GM23338 (cell line): ENCODE measurements at regions not wholly inside any gene's neighbourhood (a gene's known extent, or its start where the extent isn't known, plus 50 kb on each side); places are given as distances from the start of the nearest gene placed in this dataset.

Experiments used
- ATAC-seq: fragments of 200-7000 bp; cut with Tn5 transposase; 3 replicates; pipeline ENCODE4 v1.9.1; 2020
- DNase-seq: peaks from one replicate; pipeline ENCODE4 v3.0.0-alpha.2; 2015; ENCODE audit warnings: low spot score
- H2AFZ ChIP-seq: fragments of 200-600 bp; sonication (generic); 2 replicates; pipeline ENCODE4 v1.8.0; 2016; ENCODE audit warnings: antibody characterized with exemption, mild to moderate bottlenecking, moderate library complexity
- H3F3A ChIP-seq: fragments of 200-600 bp; sonication (generic); replicated peaks from 2 replicates; pipeline ENCODE4 v1.8.0; 2017; ENCODE audit warnings: antibody characterized with exemption, mixed run types, low read depth
- H3K27ac ChIP-seq: fragments of 200-600 bp; sonication (generic); 2 replicates; pipeline ENCODE4 v1.6.1; 2016; ENCODE audit warnings: low read depth
- H3K27me3 ChIP-seq: fragments of 200-600 bp; sonication (generic); 2 replicates; pipeline ENCODE4 v1.8.0; 2016; ENCODE audit warnings: mild to moderate bottlenecking, mixed run types, moderate library complexity; ENCODE audit not compliant: insufficient read depth
- H3K36me3 ChIP-seq: fragments of 200-600 bp; sonication (generic); 2 replicates; pipeline ENCODE4 v1.8.0; 2016; ENCODE audit warnings: mild to moderate bottlenecking; ENCODE audit not compliant: insufficient read depth
- H3K4me1 ChIP-seq: fragments of 200-600 bp; sonication (generic); 2 replicates; pipeline ENCODE4 v1.8.0; 2016; ENCODE audit warnings: mild to moderate bottlenecking, moderate library complexity; ENCODE audit not compliant: insufficient read depth
- H3K4me2 ChIP-seq: fragments of 200-600 bp; sonication (generic); 2 replicates; pipeline ENCODE4 v1.7.1; 2017; ENCODE audit warnings: mixed run types
- H3K4me3 ChIP-seq: fragments of 200-600 bp; sonication (generic); 2 replicates; pipeline ENCODE4 v1.6.1; 2016; ENCODE audit warnings: mixed run types
- H3K79me2 ChIP-seq: fragments of 200-600 bp; sonication (generic); replicated peaks from 2 replicates; pipeline ENCODE4 v1.8.0; 2017; ENCODE audit warnings: mild to moderate bottlenecking; ENCODE audit not compliant: insufficient read depth
- H3K9me2 ChIP-seq: fragments of 200-600 bp; sonication (generic); 2 replicates; pipeline ENCODE4 v1.8.0; 2017; ENCODE audit not compliant: insufficient read depth
- H4K20me1 ChIP-seq: fragments of 200-600 bp; sonication (generic); replicated peaks from 2 replicates; pipeline ENCODE4 v1.8.0; 2017; ENCODE audit warnings: mild to moderate bottlenecking; ENCODE audit not compliant: insufficient read depth
- H3K27ac Mint-ChIP-seq: 2 replicates; pipeline ENCODE4 v1.8.0; 2020; ENCODE audit warnings: inconsistent platforms, mild to moderate bottlenecking, moderate library complexity, mixed read lengths
- H3K27me3 Mint-ChIP-seq: 3 replicates; pipeline ENCODE4 v1.8.0; 2022; ENCODE audit warnings: low read depth, mild to moderate bottlenecking, moderate library complexity, mixed read lengths, inconsistent platforms; ENCODE audit not compliant: insufficient read depth, poor library complexity
- H3K36me3 Mint-ChIP-seq: 3 replicates; pipeline ENCODE4 v1.8.0; 2021; ENCODE audit warnings: low read depth, mild to moderate bottlenecking, inconsistent platforms, moderate library complexity, mixed read lengths
- H3K4me1 Mint-ChIP-seq: 3 replicates; pipeline ENCODE4 v1.8.0; 2020; ENCODE audit warnings: mild to moderate bottlenecking, inconsistent platforms, mixed read lengths
- H3K4me3 Mint-ChIP-seq: 3 replicates; pipeline ENCODE4 v1.8.0; 2021; ENCODE audit warnings: moderate library complexity, mild to moderate bottlenecking, inconsistent platforms, mixed read lengths
- H3K9me3 Mint-ChIP-seq: 3 replicates; pipeline ENCODE4 v1.8.0; 2020; ENCODE audit warnings: moderate library complexity, mild to moderate bottlenecking, inconsistent platforms, mixed read lengths
- CREB1 ChIP-seq: fragments of 250-450 bp; sonication (Bioruptor Pico); IDR thresholded peaks from 2 replicates; pipeline ENCODE4 v1.5.0; 2020; ENCODE audit warnings: low read depth, mild to moderate bottlenecking, moderate library complexity
- CTCF ChIP-seq, 2 experiments: fragments of 200-600 bp in 1 of 2; sonication (generic) in 1 of 2; conservative IDR thresholded peaks; 2 replicates each; pipeline versions ENCODE4 v1.5.1 to v1.6.1; 2016 to 2017; ENCODE audit warnings: antibody characterized with exemption in 2 of 2, low read depth in 2 of 2, mild to moderate bottlenecking in 2 of 2, moderate library complexity in 1 of 2
- ETS1 ChIP-seq: IDR thresholded peaks from 2 replicates; pipeline ENCODE4 v1.6.1; 2016; ENCODE audit warnings: antibody characterized with exemption
- EZH2 ChIP-seq: fragments of 200-600 bp; sonication (generic); IDR thresholded peaks from one replicate; pipeline ENCODE4 v1.8.0; 2017; ENCODE audit warnings: antibody characterized with exemption, mild to moderate bottlenecking, low read depth; ENCODE audit not compliant: unreplicated experiment
- EZH2phosphoT487 ChIP-seq: fragments of 200-600 bp; sonication (generic); IDR thresholded peaks from one replicate; pipeline ENCODE4 v1.8.1; 2018; ENCODE audit warnings: antibody characterized with exemption; ENCODE audit not compliant: unreplicated experiment
- JUNB ChIP-seq: IDR thresholded peaks from one replicate; pipeline ENCODE4 v1.6.1; 2016; ENCODE audit warnings: antibody characterized with exemption; ENCODE audit not compliant: unreplicated experiment
- NANOG ChIP-seq: IDR thresholded peaks from 2 replicates; pipeline ENCODE4 v1.6.1; 2016; ENCODE audit warnings: antibody characterized with exemption, borderline replicate concordance
- POLR2AphosphoS5 ChIP-seq: IDR thresholded peaks from 2 replicates; pipeline ENCODE4 v1.6.1; 2016; ENCODE audit warnings: antibody characterized with exemption, low read depth
- STAT1 ChIP-seq: IDR thresholded peaks from one replicate; pipeline ENCODE4 v1.6.1; 2016; ENCODE audit warnings: antibody characterized with exemption; ENCODE audit not compliant: unreplicated experiment
- ZNF114 ChIP-seq: fragments of 250-450 bp; sonication (Bioruptor Pico); IDR thresholded peaks from 2 replicates; pipeline ENCODE4 v1.5.0; 2020; ENCODE audit warnings: mild to moderate bottlenecking, moderate library complexity
- ZNF331 ChIP-seq: fragments of 250-450 bp; sonication (Bioruptor Pico); IDR thresholded peaks from 2 replicates; pipeline ENCODE4 v1.5.0; 2020; ENCODE audit warnings: low read depth, mild to moderate bottlenecking, moderate library complexity
- ZNF462 ChIP-seq: fragments of 250-450 bp; sonication (Bioruptor Pico); IDR thresholded peaks from 2 replicates; pipeline ENCODE4 v1.5.0; 2020; ENCODE audit warnings: mild to moderate bottlenecking, moderate library complexity

- no peak for TF ChIP-seq CTCF (conservative IDR thresholded peaks at IDR 0.05; ENCODE audit: low read depth in 2 of 2)
- TF ChIP-seq NANOG: no peak
- no peak for TF ChIP-seq JUNB
- TF ChIP-seq ZNF114 (CRISPR knock-in tag): no peak
- no peak for TF ChIP-seq STAT1
Observed at GRCh38 chr3:178949896-178950295, 121.7 kb downstream of the ZMAT3 start (continued).

GRCh38 chr3:178948546-178948945 is 123.1 kb downstream of the ZMAT3 start:
- Mint-ChIP-seq H3K9me3 (no peaks in the 10 kb centered on the region; the same call in 2 of the 3 replicates), H3K27me3 (no peaks in the 10 kb centered on the region)

More at GRCh38 chr3:178948546-178948945, 123.1 kb downstream of the ZMAT3 start:
- H3K4me1 Mint-ChIP-seq: no peaks in the 10 kb centered on the region
- no peak for DNase-seq
- no peak overlapping the region for H3K4me2 ChIP-seq
- H3K27me3 ChIP-seq: no peaks in the 10 kb centered on the region
- no peak overlapping the region for H3K27ac ChIP-seq
- H3K4me3 ChIP-seq: no peak overlapping the region
- no peak for ATAC-seq
- H3F3A ChIP-seq: no peaks in the 10 kb centered on the region
- H3K9me2 ChIP-seq: peaks cover 4% of the 10 kb centered on the region; the same call in 1 of the 2 replicates
- H3K27ac Mint-ChIP-seq: no peak overlapping the region
- 0 out of 3 replicates have a peak, but pooled peaks cover 2% of the 10 kb centered on the region for H3K36me3 Mint-ChIP-seq
- no peaks in the 10 kb centered on the region for H3K4me1 ChIP-seq
- H2AFZ ChIP-seq: no peak overlapping the region
- no peaks in the 10 kb centered on the region for H4K20me1 ChIP-seq
- TF ChIP-seq CTCF (conservative IDR thresholded peaks at IDR 0.05; ENCODE audit: low read depth in 2 of 2) (no peak), ZNF331 (CRISPR knock-in tag) (no peak), EZH2phosphoT487 (no peak), ZNF114 (CRISPR knock-in tag) (no peak), CREB1 (no peak), STAT1 (no peak), ZNF462 (CRISPR knock-in tag) (no peak), ETS1 (no peak), EZH2 (no peak), POLR2AphosphoS5 (no peak)
- H3K4me3 Mint-ChIP-seq: no peak overlapping the region
- H3K79me2 ChIP-seq: no peaks in the 10 kb centered on the region
- no peaks in the 10 kb centered on the region for H3K36me3 ChIP-seq
